GM12874 (cell line): ENCODE measurements at regions not wholly inside any gene's neighbourhood (a gene's known extent, or its start where the extent isn't known, plus 50 kb on each side); places are given as distances from the start of the nearest gene placed in this dataset.

ENCODE experiments used
- CTCF ChIP-seq: IDR thresholded peaks from 2 replicates; pipeline ENCODE4 v1.5.1; 2011; ENCODE audit warnings: low read depth, mild to moderate bottlenecking, control low read depth, low read length, moderate library complexity; ENCODE audit not compliant: insufficient read depth

DNA sequence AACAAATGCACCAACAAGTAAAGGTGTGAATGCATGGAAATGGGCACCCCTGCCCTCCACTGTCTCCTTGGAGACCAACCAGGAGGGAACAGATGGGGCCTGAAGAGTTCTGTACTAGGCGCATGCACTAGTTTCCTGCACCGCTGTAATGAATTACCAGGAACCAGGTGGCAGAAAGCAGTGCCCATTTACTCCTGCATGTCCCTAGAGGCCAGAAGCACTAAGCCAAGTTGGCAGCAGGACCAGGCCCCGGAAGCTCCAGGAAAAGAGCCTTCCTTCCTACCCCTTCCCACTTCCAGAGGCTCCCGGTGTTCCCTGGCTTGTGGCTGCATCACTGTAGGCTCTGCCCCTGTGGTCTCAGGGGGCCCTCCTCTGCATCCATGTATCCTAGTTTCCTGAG lies 237.5 kb upstream of the PPP2R2D start:
- TF ChIP-seq CTCF: no peak

- TF ChIP-seq CTCF: no peak
These were observed 234.7 kb upstream of the PPP2R2D start for GRCh38 chr10:131666091-131666490.

DNA sequence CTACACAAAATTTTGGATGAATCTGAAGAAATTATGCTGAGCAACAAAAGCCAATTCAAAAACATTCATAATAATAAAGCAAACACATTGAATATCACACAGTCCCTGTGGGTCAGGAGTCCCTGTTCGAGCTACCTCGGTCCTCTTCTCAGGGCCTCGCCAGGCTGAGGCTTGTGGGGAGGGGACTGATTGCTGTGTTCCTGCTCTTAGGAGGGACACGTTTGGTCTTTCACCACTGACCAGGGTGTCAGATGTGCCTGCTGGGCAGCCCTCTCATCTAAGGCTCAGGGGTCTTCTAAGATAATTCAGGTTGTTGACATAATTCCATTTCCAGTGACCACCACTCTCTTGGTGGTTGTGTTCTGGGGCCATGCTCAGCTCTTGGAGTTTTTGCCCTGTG lies 233.8 kb upstream of the PPP2R2D start:
- TF ChIP-seq CTCF: no peak

DNA sequence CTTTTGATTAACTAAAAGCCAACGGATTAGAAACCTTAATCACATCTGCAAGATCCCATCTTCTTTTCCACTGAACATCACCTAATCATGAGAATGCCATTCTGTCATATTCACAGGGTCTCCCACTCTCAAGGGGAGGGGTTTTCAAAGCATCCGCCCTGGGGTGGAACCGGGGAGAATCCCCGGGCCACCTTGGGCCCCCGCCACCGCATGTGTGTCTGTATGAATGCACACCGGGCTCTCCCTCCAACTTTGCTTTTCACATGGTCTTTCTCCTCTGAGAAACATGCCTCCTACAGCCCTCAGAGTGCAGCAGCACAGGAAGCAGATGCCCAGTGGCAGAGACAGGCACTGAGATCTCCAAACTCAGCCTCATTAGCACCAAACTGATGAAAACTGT lies 233.2 kb upstream of the PPP2R2D start:
- TF ChIP-seq CTCF: no peak

DNA sequence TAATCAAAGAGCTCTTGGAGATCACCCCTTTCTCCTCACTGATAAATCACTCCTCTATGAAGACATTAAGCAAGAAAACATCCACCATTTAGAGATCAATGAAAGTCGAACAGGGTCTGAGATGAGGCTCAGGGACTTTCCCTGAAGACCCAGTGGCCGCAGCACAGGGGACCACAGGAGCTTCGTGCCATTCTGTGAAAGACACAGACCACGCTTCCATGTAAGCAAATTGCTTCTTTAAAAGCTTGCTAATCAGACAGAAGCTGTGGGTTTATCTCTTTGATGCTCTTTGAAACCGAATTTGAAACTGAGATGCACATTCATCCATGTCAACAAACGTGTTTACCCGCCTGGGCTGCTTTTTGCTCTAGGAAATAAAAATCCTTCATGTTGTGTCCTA lies 231.9 kb upstream of the PPP2R2D start:
- no peak for TF ChIP-seq CTCF

GRCh38 chr10:131669838-131670237 lies 231.0 kb upstream of the PPP2R2D start:
- TF ChIP-seq CTCF: no peak

DNA sequence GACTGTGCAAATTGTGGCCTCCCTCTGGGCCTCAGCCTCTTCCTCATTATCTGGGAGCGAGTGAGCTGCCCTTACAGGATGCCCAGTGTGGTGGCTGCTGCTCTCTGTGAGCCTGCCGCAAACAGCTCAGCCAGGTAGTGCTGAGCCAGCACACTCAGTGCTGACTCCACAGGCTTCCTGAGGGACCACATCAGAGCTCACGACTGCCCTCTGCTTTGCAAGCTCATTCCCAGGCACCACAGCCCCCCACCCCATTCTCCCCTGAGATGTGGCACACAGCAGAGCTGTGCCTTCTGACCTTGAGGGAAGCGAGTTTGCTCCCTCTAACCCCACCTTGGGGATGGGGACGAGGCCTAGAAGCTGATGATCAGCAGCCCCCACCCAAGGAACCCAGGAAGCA lies 230.5 kb upstream of the PPP2R2D start:
- no peak for TF ChIP-seq CTCF

GRCh38 chr10:131673396-131673795 lies 227.4 kb upstream of the PPP2R2D start:
- no peak for TF ChIP-seq CTCF
